Hindlimb muscle (tissue), 1 donor: ENCODE measurements at regions not wholly inside any gene's neighbourhood (a gene's known extent, or its start where the extent isn't known, plus 50 kb on each side); places are given as distances from the start of the nearest gene placed in this dataset.

Experiments used
- DNase-seq: peaks from one replicate; pipeline ENCODE4 v3.0.0-alpha.2; 2013

- DNase-seq = no peak
Observed at GRCh38 chr12:107894589-107894988, 120.1 kb downstream of the ASCL4 start.

- DNase-seq = no peak
Observed at GRCh38 chr12:107895966-107896365, 121.5 kb downstream of the ASCL4 start.

- no peak for DNase-seq
Observed at GRCh38 chr12:107900588-107900987, 126.1 kb downstream of the ASCL4 start.

- peak; percentile 12 for DNase-seq
Observed at GRCh38 chr12:107903341-107904061, 129.0 kb downstream of the ASCL4 start.

GRCh38 chr12:107906707-107907106 lies 132.2 kb downstream of the ASCL4 start:
- no peak for DNase-seq

GRCh38 chr12:107912421-107913004 lies 138.0 kb downstream of the ASCL4 start:
- no peak for DNase-seq

GRCh38 chr12:107914460-107914977 lies 140.0 kb downstream of the ASCL4 start:
- DNase-seq = no peak

GRCh38 chr12:107917912-107918800 lies 143.7 kb downstream of the ASCL4 start:
- DNase-seq = peak; percentile 9

- DNase-seq = no peak
Observed at GRCh38 chr12:107921062-107921461, 146.6 kb downstream of the ASCL4 start.

- no peak for DNase-seq
Observed at GRCh38 chr12:107925125-107925524, 150.6 kb downstream of the ASCL4 start.

GRCh38 chr12:107929436-107929835 lies 154.9 kb downstream of the ASCL4 start:
- DNase-seq = peak; percentile 25

- no peak for DNase-seq
Observed at GRCh38 chr12:107931761-107932160, 157.3 kb downstream of the ASCL4 start.

- DNase-seq = no peak
Observed at GRCh38 chr12:107938446-107938845, 163.9 kb downstream of the ASCL4 start.

GRCh38 chr12:107948391-107948945 lies 174.0 kb downstream of the ASCL4 start:
- DNase-seq = peak; percentile 51

GRCh38 chr12:107951024-107951423 lies 176.5 kb downstream of the ASCL4 start:
- DNase-seq = no peak

- no peak for DNase-seq
Observed at GRCh38 chr12:107955966-107956643, 173.0 kb upstream of the WSCD2 start.

- DNase-seq = no peak
Observed at GRCh38 chr12:107957459-107957858, 171.6 kb upstream of the WSCD2 start.

GRCh38 chr12:107963635-107964034 lies 165.5 kb upstream of the WSCD2 start:
- DNase-seq = no peak

- DNase-seq = no peak
Observed at GRCh38 chr12:107967170-107967569, 161.9 kb upstream of the WSCD2 start.

- DNase-seq = no peak
Observed at GRCh38 chr12:107973950-107974349, 155.1 kb upstream of the WSCD2 start.

- DNase-seq = no peak
Observed at GRCh38 chr12:107976331-107976730, 152.8 kb upstream of the WSCD2 start.

- no peak for DNase-seq
Observed at GRCh38 chr12:107978201-107978600, 150.9 kb upstream of the WSCD2 start.
